Left colon (tissue), 2 donors: ENCODE measurements at regions not wholly inside any gene's neighbourhood (a gene's known extent, or its start where the extent isn't known, plus 50 kb on each side); places are given as distances from the start of the nearest gene placed in this dataset.

Experiments used
- ATAC-seq: fragments of 200-7000 bp; cut with Tn5 transposase; one replicate; pipeline ENCODE4 v1.9.1; 2020; ENCODE audit warnings: mild to moderate bottlenecking, moderate library complexity
- DNase-seq, 2 donors: peaks; one replicate each; pipeline ENCODE4 v3.0.0-alpha.2; 2020
- intact Hi-C, 2 donors: fragments of 100-400 bp; cut with DNase I in 1 of 2; cut with micrococcal nuclease in 1 of 2; formaldehyde crosslinking; loops; one replicate each; pipeline versions ENCODE4 v1.11.2 to v1.14.0; 2022; cut with DNase I, micrococcal nuclease
- donor health status: DM: no; HTN: no; CAD: no.
- donor health status: DM: yes; HTN: yes; CAD: no.

DNA sequence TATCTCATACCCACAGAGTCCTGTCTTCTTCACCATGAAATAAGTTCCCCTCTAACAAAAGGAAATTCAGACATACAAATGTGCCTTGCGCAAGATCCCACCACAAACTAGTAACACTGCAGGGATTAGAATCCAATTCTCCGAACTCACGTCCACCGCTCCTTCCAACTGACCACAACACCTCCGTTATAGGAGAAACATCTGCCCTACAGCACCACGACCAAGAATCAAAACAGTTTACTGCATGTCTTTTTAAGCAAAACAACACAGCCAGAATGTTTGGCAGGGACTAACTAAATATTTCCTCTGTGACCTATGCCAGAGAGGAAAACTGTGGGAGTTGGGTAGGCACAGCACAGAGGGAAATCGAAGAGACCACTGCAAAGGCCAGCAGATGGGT, 72.7 kb upstream of the AKIP1 start:
- no peak for ATAC-seq
- DNase-seq = no peak
- intact Hi-C loops = no loop called here

DNA sequence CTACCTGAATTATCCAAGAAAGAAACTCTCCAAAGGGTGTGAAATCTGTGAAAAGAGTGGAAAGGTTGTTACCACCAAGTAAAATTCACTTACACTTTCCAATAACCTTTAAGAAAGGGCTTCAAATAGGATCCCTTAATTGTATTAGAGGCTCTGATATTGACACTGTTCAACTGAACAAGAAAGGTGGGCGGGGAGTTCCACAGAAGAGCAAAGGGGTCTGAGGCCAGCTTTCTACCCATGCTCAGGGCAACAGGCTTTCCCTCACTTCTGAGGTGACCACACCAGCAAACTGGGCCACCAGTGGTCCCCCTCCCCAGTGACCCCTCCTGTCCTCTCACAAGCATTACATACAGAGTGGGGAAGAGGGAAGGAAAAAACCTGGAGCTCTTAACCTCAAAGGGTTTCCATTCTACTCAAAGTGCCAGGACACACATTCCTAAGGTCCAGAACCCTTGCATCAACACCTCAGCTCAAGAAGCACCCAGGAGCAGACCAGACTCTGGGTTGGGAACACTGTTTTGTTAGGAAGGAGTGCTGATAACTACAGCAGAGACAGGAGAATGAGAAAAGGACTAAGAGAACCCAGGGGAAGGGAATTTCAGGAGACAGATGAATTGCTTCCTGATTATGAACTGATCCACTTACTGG, 71.6 kb upstream of the AKIP1 start:
- intact Hi-C loops = no loop called here
- ATAC-seq (peak; percentile 2), DNase-seq (no peak)

- DNase-seq (peak; percentile 53), ATAC-seq (peak; percentile 92)
- intact Hi-C loops = no loop called here
Measured at GRCh38 chr11:8839957-8840945, 70.7 kb upstream of the AKIP1 start.

GRCh38 chr11:8841899-8842298, 69.1 kb upstream of the AKIP1 start:
- ATAC-seq (no peak), DNase-seq (no peak)
- intact Hi-C loops = no loop called here

DNA sequence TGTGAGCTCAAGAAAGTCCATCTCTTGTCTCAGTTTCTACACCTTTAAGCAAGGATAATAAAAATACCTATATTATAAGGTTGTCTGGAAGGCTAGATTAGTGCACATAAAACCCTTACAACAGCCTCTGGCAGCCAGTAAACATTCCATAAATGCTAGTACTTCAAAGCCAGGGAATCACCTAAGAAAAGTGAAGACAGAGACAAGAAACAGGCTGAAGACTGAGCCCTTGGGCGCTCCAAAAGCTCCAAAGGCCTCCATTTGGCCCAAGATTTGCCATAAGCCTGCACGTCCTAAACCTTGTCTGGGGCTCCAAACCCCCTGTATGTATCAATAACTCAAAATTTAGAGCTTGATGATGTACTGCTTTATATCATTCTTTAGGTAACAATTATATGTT, 52.2 kb upstream of the AKIP1 start:
- intact Hi-C loops = no loop called here
- DNase-seq (no peak), ATAC-seq (no peak)
